ENCODE measurements at regions not wholly inside any gene's neighbourhood (a gene's known extent, or its start where the extent isn't known, plus 50 kb on each side); places are given as distances from the start of the nearest gene placed in this dataset.
A peak's percentile ranks its signal among the peaks of the same experiment; 100 is the strongest.

GRCh38 chr2:134149904-134150303, 104.0 kb upstream of the MGAT5 start (continued):
- TF ChIP-seq ZNF407 (IDR thresholded peaks at IDR 0.05; ENCODE audit: low read depth) (no peak), SMC3 (conservative IDR thresholded peaks at IDR 0.05; ENCODE audit: insufficient read depth, low read depth, low read length) (no peak), ZNF324 (CRISPR knock-in tag; IDR thresholded peaks at IDR 0.05) (no peak), LCOR (CRISPR knock-in tag; IDR thresholded peaks at IDR 0.05) (no peak), KLF6 (CRISPR knock-in tag; IDR thresholded peaks at IDR 0.05; ENCODE audit: borderline replicate concordance) (no peak), TBL1XR1 (IDR thresholded peaks at IDR 0.05; ENCODE audit: low read length in 2 of 2) (no peak), HDAC8 (tag; IDR thresholded peaks at IDR 0.05) (no peak), HNRNPLL (IDR thresholded peaks at IDR 0.05; ENCODE audit: low read depth, low read length, poor library complexity, severe bottlenecking) (no peak), NFIC (IDR thresholded peaks at IDR 0.05) (no peak), ZFP30 (CRISPR knock-in tag; IDR thresholded peaks at IDR 0.05; ENCODE audit: borderline replicate concordance) (no peak), ZNF280A (IDR thresholded peaks at IDR 0.05; ENCODE audit: low read depth, partially characterized antibody) (no peak), HINFP (tag; conservative IDR thresholded peaks at IDR 0.05; ENCODE audit: low read depth) (no peak), FOXP4 (CRISPR knock-in tag; IDR thresholded peaks at IDR 0.05; ENCODE audit: borderline replicate concordance) (no peak), CBFA2T3 (IDR thresholded peaks at IDR 0.05) (peak; percentile 46), YBX1 (IDR thresholded peaks at IDR 0.05) (no peak), MECOM (CRISPR knock-in tag; IDR thresholded peaks at IDR 0.05) (no peak)
